ENCODE measurements at regions not wholly inside any gene's neighbourhood (a gene's known extent, or its start where the extent isn't known, plus 50 kb on each side); places are given as distances from the start of the nearest gene placed in this dataset.

- TF ChIP-seq, protein P1, sequence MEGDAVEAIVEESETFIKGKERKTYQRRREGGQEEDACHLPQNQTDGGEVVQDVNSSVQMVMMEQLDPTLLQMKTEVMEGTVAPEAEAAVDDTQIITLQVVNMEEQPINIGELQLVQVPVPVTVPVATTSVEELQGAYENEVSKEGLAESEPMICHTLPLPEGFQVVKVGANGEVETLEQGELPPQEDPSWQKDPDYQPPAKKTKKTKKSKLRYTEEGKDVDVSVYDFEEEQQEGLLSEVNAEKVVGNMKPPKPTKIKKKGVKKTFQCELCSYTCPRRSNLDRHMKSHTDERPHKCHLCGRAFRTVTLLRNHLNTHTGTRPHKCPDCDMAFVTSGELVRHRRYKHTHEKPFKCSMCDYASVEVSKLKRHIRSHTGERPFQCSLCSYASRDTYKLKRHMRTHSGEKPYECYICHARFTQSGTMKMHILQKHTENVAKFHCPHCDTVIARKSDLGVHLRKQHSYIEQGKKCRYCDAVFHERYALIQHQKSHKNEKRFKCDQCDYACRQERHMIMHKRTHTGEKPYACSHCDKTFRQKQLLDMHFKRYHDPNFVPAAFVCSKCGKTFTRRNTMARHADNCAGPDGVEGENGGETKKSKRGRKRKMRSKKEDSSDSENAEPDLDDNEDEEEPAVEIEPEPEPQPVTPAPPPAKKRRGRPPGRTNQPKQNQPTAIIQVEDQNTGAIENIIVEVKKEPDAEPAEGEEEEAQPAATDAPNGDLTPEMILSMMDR (IDR thresholded peaks at IDR 0.05; ENCODE audit: borderline replicate concordance, extremely low read depth, low read length, poor library complexity, severe bottlenecking): no peak
- no peak for TF ChIP-seq EZH2 (IDR thresholded peaks at IDR 0.05; ENCODE audit: borderline replicate concordance, low read depth, low read length, severe bottlenecking)
Measured at GRCh38 chr21:15144026-15144425, 79.2 kb upstream of the NRIP1 start.

Measured in DND-41 (cell line).